A549 (cell line): ENCODE measurements at regions not wholly inside any gene's neighbourhood (a gene's known extent, or its start where the extent isn't known, plus 50 kb on each side); places are given as distances from the start of the nearest gene placed in this dataset.
"Not testable (repeated sequence)": the region's sequence is repeated elsewhere in the genome, so short reads cannot be mapped to it uniquely, and the experiment has no call there.

Experiments used
- BHLHE40 ChIP-seq: IDR thresholded peaks from 2 replicates; pipeline ENCODE4 v1.6.1; 2012; ENCODE audit warnings: low read depth, low read length, inconsistent platforms
- CEBPB ChIP-seq, 2 experiments: fragments of >200 bp in 1 of 2; sonication (Bioruptor Twin) in 1 of 2; formaldehyde crosslinking in 1 of 2; IDR thresholded peaks; 2 replicates each; pipeline ENCODE4 v1.6.1; 2012 to 2016
- TF ChIP-seq, protein P1 (sequence below): fragments of >200 bp; sonication (Bioruptor Twin); formaldehyde crosslinking; IDR thresholded peaks from 3 replicates; pipeline ENCODE4 v1.5.1; 2016

DNA sequence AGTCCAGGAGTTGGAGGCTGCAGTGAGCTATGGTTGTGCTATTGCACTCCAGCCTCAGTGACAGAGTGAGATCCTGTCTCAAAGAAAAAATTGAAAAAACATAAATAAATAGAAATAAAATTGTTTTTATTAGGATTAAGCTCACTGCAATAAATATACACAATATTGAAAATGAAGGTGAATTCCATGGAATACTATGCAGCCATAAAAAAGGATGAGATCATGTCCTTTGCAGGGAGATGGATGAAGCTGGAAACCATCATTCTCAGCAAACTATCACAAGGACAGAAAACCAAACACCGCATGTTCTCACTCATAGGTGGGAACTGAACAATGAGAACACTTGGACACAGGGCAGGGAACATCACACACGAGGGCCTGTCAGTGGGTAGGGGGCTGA, 207.6 kb downstream of the DEPDC1B start:
- TF ChIP-seq, protein P1, sequence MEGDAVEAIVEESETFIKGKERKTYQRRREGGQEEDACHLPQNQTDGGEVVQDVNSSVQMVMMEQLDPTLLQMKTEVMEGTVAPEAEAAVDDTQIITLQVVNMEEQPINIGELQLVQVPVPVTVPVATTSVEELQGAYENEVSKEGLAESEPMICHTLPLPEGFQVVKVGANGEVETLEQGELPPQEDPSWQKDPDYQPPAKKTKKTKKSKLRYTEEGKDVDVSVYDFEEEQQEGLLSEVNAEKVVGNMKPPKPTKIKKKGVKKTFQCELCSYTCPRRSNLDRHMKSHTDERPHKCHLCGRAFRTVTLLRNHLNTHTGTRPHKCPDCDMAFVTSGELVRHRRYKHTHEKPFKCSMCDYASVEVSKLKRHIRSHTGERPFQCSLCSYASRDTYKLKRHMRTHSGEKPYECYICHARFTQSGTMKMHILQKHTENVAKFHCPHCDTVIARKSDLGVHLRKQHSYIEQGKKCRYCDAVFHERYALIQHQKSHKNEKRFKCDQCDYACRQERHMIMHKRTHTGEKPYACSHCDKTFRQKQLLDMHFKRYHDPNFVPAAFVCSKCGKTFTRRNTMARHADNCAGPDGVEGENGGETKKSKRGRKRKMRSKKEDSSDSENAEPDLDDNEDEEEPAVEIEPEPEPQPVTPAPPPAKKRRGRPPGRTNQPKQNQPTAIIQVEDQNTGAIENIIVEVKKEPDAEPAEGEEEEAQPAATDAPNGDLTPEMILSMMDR: not testable (repeated sequence)
- TF ChIP-seq CEBPB (IDR thresholded peaks at IDR 0.05); BHLHE40: not testable (repeated sequence)
